ENCODE measurements at regions not wholly inside any gene's neighbourhood (a gene's known extent, or its start where the extent isn't known, plus 50 kb on each side); places are given as distances from the start of the nearest gene placed in this dataset.
"Not testable (repeated sequence)": the region's sequence is repeated elsewhere in the genome, so short reads cannot be mapped to it uniquely, and the experiment has no call there.

- DNase-seq = no peak
Measured at GRCh38 chr10:128568491-128568890, 442.3 kb upstream of the MKI67 start.

- no peak for DNase-seq
Measured at GRCh38 chr10:128568990-128569945, 443.0 kb upstream of the MKI67 start.

DNA sequence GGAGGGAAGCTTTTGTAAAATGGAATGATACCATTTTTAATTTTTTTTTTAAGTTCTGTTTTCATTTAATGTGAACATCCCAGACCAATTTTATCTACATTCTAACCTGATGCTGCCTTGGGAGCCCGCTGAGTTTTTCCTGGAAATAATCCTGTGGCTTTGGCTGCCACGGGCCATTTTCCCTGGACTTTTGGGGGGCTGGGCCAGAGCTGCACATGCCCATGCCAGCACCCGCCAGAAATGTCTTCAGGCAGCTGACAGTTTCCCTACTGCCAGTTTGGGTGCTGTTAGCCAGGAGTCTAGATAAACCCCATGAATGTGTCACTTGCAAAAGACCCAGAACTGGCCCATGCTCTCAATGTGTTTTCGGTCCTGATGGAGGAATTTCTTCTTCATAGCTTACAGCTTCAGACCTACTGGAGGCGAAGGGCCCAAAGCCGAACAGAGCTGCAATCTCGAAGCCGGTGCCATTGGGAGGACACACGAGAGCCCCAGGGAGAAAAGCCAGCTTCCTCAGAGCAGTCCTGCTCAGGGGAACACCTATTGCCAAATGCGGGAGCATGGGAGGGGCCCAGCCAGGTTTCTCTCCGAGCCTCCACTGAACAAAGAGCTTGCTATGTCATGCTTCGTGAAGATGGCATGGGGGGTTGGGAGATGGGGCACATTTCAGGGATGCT, 444.2 kb upstream of the MKI67 start:
- no peak for DNase-seq

DNA sequence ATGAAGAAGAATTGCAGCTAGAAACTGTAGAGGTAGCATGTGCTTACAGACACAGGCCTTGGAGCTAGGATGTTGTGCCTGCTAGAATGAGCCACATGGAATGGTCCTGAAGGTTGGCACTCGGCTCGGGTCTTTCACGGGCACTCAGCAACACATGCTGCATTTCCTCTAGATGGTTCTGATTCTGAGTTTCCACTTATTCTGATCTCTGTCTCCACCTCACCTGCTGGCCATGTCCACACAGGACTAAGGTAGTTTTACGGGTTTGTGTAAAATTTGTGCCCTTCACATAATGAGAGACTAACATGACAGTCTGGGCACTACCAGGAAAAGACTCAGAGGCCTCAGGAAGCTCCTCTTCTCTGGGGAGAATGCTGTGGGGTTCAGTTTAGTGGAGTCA, 444.8 kb upstream of the MKI67 start:
- DNase-seq = no peak

DNA sequence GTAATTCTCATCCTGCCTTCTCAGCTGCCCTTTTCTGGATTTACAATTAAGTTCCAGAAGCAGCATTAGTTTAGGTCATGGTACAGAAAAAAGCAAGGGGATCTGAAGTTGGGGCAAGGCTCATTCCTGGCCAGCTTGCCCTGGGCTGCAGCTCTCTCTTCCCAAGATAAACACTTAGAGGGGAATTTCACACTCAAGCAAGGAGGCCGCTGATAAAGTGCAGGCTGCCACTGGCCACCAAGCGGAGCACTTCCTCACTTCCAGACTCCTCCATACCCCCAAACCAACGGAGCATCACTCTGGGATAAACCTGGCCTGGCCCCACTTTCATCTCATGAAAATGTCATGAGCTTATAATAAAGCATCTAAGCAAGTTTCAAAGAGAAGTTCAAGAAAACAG, 445.5 kb upstream of the MKI67 start:
- no peak for DNase-seq

GRCh38 chr10:128572696-128573095, 446.5 kb upstream of the MKI67 start:
- DNase-seq = no peak

DNA sequence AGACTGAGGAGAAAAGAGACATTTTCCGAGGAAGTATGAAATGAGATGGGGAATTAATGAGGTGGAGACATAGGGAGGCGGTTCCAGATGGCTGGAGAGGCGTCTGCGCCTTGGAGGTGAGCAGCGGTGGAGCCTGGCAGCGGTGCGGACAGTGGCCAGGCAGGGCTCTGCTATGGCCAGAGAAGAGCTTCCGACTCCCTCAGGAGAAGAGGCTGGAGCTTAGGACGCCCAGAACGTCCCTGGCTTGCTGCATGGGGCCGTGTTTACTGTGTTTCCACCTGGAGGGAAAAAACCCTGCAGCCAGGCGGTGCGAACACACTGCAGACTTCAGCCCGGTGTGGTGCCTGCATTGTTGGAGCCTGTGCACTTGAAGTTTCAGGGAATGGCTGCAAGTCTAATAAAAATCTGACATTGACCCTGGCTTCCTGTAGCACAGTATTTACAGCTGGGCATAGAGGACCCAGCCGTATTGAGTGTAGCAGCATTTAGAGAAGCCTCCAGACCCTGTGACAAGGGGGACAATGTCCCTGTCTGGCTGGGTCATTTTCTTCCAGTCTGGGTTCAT, 447.1 kb upstream of the MKI67 start:
- DNase-seq = no peak

DNA sequence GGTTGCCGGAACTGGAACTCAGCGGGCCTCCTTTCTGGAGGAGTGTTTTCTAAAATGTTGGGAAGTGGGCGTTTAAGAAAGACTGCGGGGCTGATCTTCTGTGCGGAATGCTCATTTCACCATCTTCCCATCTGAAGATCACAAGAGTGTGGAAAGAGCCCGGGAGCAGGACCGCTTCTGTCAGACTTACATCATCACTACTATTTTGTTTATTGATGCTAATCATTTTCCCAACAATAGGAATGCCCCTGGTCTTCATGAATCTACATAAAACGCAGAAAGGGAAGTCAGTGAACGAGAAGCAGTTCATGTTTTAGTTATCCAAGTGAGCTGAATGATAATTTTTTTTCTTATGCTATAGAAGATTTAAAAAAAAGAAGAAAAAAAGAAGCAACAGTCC, 447.8 kb upstream of the MKI67 start:
- no peak for DNase-seq

GRCh38 chr10:128574581-128575210, 448.5 kb upstream of the MKI67 start:
- DNase-seq = no peak

DNA sequence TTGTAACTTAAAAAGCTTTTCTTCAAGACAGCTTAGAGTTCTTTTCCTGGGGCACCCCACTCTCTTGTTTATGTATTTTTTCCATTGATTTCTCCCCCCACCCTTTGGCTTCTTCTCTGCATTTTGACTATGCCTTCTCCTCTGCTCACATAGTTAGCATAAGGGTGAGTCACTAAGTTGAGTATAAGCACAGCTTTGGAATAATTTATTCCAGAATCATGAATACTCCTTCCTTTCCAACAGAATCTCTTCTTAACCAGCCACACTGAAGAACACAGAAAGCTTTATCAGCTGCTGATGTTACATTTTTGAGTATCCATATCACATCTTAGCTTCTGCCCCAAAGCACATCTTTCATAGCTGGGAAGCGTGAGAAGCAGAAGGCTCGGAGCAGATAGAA, 449.5 kb upstream of the MKI67 start:
- DNase-seq = no peak

- no peak for DNase-seq
Measured at GRCh38 chr10:128576336-128576735, 450.1 kb upstream of the MKI67 start.

DNA sequence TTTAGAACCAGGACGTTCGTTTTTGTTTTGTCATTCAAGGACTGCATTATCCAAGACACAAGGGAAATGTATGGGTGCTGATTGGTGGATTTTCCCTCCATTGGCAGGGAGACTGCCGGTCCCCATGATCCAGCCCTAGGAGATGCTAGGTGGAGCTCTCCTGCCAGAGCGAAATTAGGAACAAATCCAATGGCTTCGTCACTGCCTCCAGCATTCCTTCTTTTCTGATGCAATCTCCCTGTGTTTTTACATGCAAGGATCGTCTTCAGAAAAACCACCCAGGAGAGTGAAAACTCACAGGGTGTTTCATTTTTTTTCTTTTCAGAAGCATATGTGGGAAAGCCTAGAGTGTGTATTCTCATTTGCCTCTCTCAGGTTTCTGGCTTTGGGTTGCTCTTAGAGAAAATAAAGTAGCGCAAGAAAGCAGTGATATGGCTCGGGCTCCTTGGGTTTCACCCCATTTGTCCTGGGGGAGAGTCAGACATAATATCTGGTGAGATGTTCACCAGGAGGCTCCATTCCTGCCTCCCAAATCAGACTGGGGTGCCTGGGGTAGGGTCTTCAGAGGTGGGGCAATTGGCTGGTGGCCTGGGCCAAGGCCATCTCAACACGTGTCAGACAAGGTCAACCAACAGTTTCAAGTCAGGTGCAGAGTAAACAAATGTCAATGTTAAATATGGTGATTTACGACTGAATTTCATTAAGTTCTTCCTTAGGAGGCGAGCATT, 450.9 kb upstream of the MKI67 start:
- DNase-seq = no peak

GRCh38 chr10:128577958-128578750, 451.9 kb upstream of the MKI67 start:
- no peak for DNase-seq

- no peak for DNase-seq
Measured at GRCh38 chr10:128578766-128579165, 452.5 kb upstream of the MKI67 start.

GRCh38 chr10:128579280-128579865, 453.1 kb upstream of the MKI67 start:
- no peak for DNase-seq

- DNase-seq = no peak
Measured at GRCh38 chr10:128579901-128580300, 453.7 kb upstream of the MKI67 start.

DNA sequence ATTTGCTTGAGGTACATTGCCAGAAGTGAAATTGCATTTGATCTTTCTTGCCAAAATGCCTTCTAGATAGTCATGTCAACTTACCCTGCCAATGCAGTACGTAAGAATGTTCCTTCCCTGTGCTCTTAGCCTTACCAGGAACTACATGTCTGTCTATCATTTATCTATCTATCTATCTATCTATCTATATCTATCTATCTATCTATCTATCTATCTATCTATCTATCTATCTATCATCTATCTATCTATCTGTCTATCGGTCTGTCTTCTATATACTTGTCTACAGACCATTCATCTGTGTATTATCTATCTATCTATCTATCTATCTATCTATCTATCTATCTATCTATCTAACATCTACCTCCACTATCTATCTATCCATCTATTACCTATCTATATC, 456.9 kb upstream of the MKI67 start:
- DNase-seq = not testable (repeated sequence)

DNA sequence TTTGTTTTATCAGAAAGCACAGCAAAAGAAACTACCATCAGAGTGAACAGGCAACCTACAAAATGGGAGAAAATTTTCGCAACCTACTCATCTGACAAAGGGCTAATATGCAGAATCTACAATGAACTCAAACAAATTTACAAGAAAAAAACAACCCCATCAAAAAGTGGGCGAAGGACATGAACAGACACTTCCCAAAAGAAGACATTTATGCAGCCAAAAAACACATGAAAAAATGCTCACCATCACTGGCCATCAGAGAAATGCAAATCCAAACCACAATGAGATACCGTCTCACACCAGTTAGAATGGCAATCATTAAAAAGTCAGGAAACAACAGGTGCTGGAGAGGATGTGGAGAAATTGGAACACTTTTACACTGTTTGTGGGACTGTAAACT, 460.4 kb upstream of the MKI67 start:
- DNase-seq = not testable (repeated sequence)

- no peak for DNase-seq
Measured at GRCh38 chr10:128587689-128588088, 461.5 kb upstream of the MKI67 start.

DNA sequence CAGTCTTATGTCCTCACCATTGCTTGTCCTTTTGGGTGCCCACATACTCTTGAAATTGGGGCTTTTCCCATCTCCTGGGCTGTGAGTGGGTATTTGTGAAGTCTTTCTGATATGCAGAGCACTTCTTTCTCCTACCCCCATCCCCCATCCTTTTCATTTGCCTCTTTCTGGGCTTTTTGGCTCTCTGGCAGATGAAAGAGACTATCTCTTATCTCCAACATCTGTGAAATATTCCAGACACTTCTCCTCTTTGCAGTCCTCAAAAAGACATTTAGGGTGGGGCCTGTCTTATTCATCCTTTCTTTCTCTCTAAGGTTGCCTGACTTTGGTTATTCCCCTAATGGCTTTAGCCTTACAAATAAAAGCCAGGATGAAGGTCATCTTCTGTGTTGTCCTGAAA, 462.2 kb upstream of the MKI67 start:
- DNase-seq = no peak

DNA sequence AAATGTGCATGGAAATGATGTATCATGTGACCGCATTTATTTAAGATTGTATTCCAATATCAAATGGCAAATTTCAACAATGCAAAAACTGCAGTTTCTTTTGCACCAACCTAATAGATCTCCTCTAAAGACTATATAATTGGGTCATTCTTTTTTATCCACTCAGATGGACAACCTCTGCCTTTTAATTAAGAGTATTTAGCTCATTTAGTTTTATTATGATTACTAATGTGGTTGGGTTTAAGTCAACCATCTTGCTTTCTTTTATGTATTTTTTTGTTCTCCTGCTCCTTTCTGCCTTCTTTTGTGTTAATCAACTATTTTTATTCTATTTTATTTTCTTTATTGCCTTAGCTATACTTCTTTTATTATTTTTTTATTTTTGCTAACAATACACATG, 468.5 kb upstream of the MKI67 start:
- DNase-seq = no peak

- DNase-seq = no peak
Measured at GRCh38 chr10:128596906-128597305, 470.7 kb upstream of the MKI67 start.

Measured in DMS79 (cell line).